A549 (cell line): ENCODE measurements at regions not wholly inside any gene's neighbourhood (a gene's known extent, or its start where the extent isn't known, plus 50 kb on each side); places are given as distances from the start of the nearest gene placed in this dataset.
A peak's percentile ranks its signal among the peaks of the same experiment; 100 is the strongest.

Experiments
- ATAC-seq, 2 experiments: fragments of 200-7000 bp in 1 of 2; fragments of >200 bp in 1 of 2; cut with Nextera tagmentation in 1 of 2; cut with Tn5 transposase in 1 of 2; 3 replicates each; pipeline versions ENCODE4 v1.8.0 to v1.9.1; 2018 to 2020; ENCODE audit warnings: mild to moderate bottlenecking in 1 of 2, moderate library complexity in 1 of 2
- CTCF ChIA-PET: fragments of 300-600 bp; sonication (Branson Sonifier 250); formaldehyde crosslinking; extraction: SDS; loops from one replicate; lab custom pipeline; 2021; ENCODE audit warnings: antibody characterized with exemption, inconsistent platforms; lab: Yijun Ruan, JAX
- POLR2A ChIA-PET: fragments of 350-600 bp; formaldehyde crosslinking; extraction: SDS; loops from one replicate; lab custom pipeline; 2021; ENCODE audit warnings: antibody characterized with exemption, inconsistent platforms; lab: Yijun Ruan, JAX
- DNase-seq, 2 experiments: peaks; one replicate each; pipeline versions ENCODE4 v3.0.0 to v3.0.0-alpha.2; 2011 to 2016; ENCODE audit warnings: low read depth in 1 of 2, low spot score in 1 of 2
- FAIRE-seq: peaks from 2 replicates; lab custom pipeline; 2011; peaks lifted over from hg19 to GRCh38; lab: Jason Lieb, UNC
- H3K27ac ChIP-seq, 2 experiments: fragments of >200 bp; sonication (Bioruptor Twin); formaldehyde crosslinking; 3 replicates each; pipeline ENCODE4 v1.5.1; 2016 to 2017
- H3K4me1 ChIP-seq: fragments of >200 bp; sonication (Bioruptor Twin); formaldehyde crosslinking; 3 replicates; pipeline ENCODE4 v1.6.1; 2016
- H3K4me2 ChIP-seq: fragments of >200 bp; sonication (Bioruptor Twin); formaldehyde crosslinking; 3 replicates; pipeline ENCODE4 v1.6.1; 2016
- H3K4me3 ChIP-seq: fragments of >200 bp; sonication (Bioruptor Twin); formaldehyde crosslinking; 3 replicates; pipeline ENCODE4 v1.5.1; 2016
- H3K9me3 ChIP-seq: fragments of >200 bp; sonication (Bioruptor Twin); formaldehyde crosslinking; 3 replicates; pipeline ENCODE4 v1.6.1; 2016
- CBX2 ChIP-seq: fragments of 200-600 bp; sonication (generic); IDR thresholded peaks from 2 replicates; pipeline ENCODE4 v1.6.1; 2016; ENCODE audit warnings: low read depth, mild to moderate bottlenecking, borderline replicate concordance
- CHD4 ChIP-seq: fragments of 200-600 bp; sonication (generic); IDR thresholded peaks from 2 replicates; pipeline ENCODE4 v1.6.1; 2016; ENCODE audit warnings: antibody characterized with exemption, mild to moderate bottlenecking, borderline replicate concordance
- EHF ChIP-seq: fragments of 250-450 bp; sonication (Bioruptor Pico); IDR thresholded peaks from 2 replicates; pipeline ENCODE4 v1.5.0; 2020; ENCODE audit warnings: mild to moderate bottlenecking
- EP300 ChIP-seq, 2 experiments: fragments of >200 bp; sonication (Bioruptor Twin); formaldehyde crosslinking; IDR thresholded peaks; 2 replicates in 1 of 2; 3 replicates in 1 of 2; pipeline ENCODE4 v1.6.1; 2016 to 2017
- FOSB ChIP-seq: fragments of 250-450 bp; sonication (Bioruptor Pico); IDR thresholded peaks from 2 replicates; pipeline ENCODE4 v1.5.0; 2020; ENCODE audit warnings: mild to moderate bottlenecking, moderate library complexity
- FOSL2 ChIP-seq, 2 experiments: fragments of 450-650 bp in 1 of 2; fragments of >200 bp in 1 of 2; sonication (Bioruptor Twin) in 1 of 2; formaldehyde crosslinking; IDR thresholded peaks; 2 replicates each; pipeline versions ENCODE4 v1.5.0 to v1.6.1; 2016 to 2020; ENCODE audit warnings: mild to moderate bottlenecking in 1 of 2, moderate library complexity in 1 of 2
- GATA3 ChIP-seq: IDR thresholded peaks from 2 replicates; pipeline ENCODE4 v1.6.1; 2012; ENCODE audit warnings: borderline replicate concordance
- HEYL ChIP-seq: fragments of 250-450 bp; sonication (Bioruptor Pico); IDR thresholded peaks from 2 replicates; pipeline ENCODE4 v1.8.0; 2021; ENCODE audit warnings: mild to moderate bottlenecking, moderate library complexity
- HOXA7 ChIP-seq: fragments of 250-450 bp; sonication (Bioruptor Pico); IDR thresholded peaks from 2 replicates; pipeline ENCODE4 v1.5.0; 2020; ENCODE audit warnings: mild to moderate bottlenecking, moderate library complexity
- HOXB13 ChIP-seq: fragments of 250-450 bp; sonication (Bioruptor Pico); IDR thresholded peaks from 2 replicates; pipeline ENCODE4 v1.5.0; 2020; ENCODE audit warnings: low read depth, mild to moderate bottlenecking, moderate library complexity
- JUN ChIP-seq, 2 experiments: fragments of >200 bp; sonication (Bioruptor Twin); formaldehyde crosslinking; IDR thresholded peaks; 2 replicates in 1 of 2; 3 replicates in 1 of 2; pipeline ENCODE4 v1.6.1; 2016 to 2017
- KDM5A ChIP-seq: fragments of 200-600 bp; sonication (generic); IDR thresholded peaks from 2 replicates; pipeline ENCODE4 v1.6.1; 2016; ENCODE audit warnings: antibody characterized with exemption, mild to moderate bottlenecking
- MAFK ChIP-seq: fragments of 450-650 bp; IDR thresholded peaks from 2 replicates; pipeline ENCODE4 v1.6.1; 2014; ENCODE audit not compliant: partially characterized antibody
- MYC ChIP-seq: IDR thresholded peaks from 2 replicates; pipeline ENCODE4 v1.6.1; 2012; ENCODE audit warnings: mild to moderate bottlenecking, inconsistent platforms, low read length, improper control_type of control experiment, borderline replicate concordance
- NFE2L2 ChIP-seq: fragments of 150-350 bp; conservative IDR thresholded peaks from 2 replicates; pipeline ENCODE4 v1.6.1; 2014; ENCODE audit warnings: low read length
- NR3C1 ChIP-seq: fragments of >200 bp; sonication (Bioruptor Twin); formaldehyde crosslinking; IDR thresholded peaks from 3 replicates; pipeline ENCODE4 v1.6.1; 2017
- RAD21 ChIP-seq, 2 experiments: fragments of >200 bp in 1 of 2; sonication (Bioruptor Twin) in 1 of 2; formaldehyde crosslinking in 1 of 2; IDR thresholded peaks in 1 of 2; conservative IDR thresholded peaks in 1 of 2; 2 replicates in 1 of 2; 3 replicates in 1 of 2; pipeline ENCODE4 v1.6.1; 2012 to 2018; ENCODE audit warnings: inconsistent platforms in 1 of 2
- RARB ChIP-seq: fragments of 250-450 bp; sonication (Bioruptor Pico); IDR thresholded peaks from 2 replicates; pipeline ENCODE4 v1.8.0; 2021; ENCODE audit warnings: mild to moderate bottlenecking, moderate library complexity
- RFX5 ChIP-seq: fragments of 450-650 bp; IDR thresholded peaks from 2 replicates; pipeline ENCODE4 v1.7.1; 2014; ENCODE audit warnings: antibody characterized with exemption, mild to moderate bottlenecking, moderate library complexity
- RNF2 ChIP-seq: fragments of 200-600 bp; sonication (generic); IDR thresholded peaks from 2 replicates; pipeline ENCODE4 v1.6.1; 2016; ENCODE audit warnings: low read depth, mild to moderate bottlenecking, antibody characterized with exemption, moderate library complexity, borderline replicate concordance
- SREBF2 ChIP-seq: fragments of 450-650 bp; IDR thresholded peaks from 2 replicates; pipeline ENCODE4 v1.6.1; 2014; ENCODE audit warnings: mild to moderate bottlenecking, moderate library complexity
- TFCP2L1 ChIP-seq: fragments of 250-450 bp; sonication (Bioruptor Pico); IDR thresholded peaks from 2 replicates; pipeline ENCODE4 v1.5.0; 2021; ENCODE audit warnings: mild to moderate bottlenecking
- TP53 ChIP-seq: fragments of 250-450 bp; sonication (Bioruptor Pico); IDR thresholded peaks from 2 replicates; pipeline ENCODE4 v1.5.0; 2021; ENCODE audit warnings: mild to moderate bottlenecking, moderate library complexity
- ZFP36 ChIP-seq: fragments of 450-650 bp; IDR thresholded peaks from 2 replicates; pipeline ENCODE4 v1.6.1; 2014; ENCODE audit warnings: borderline replicate concordance; ENCODE audit not compliant: partially characterized antibody
- ZSCAN20 ChIP-seq: fragments of 250-450 bp; sonication (Bioruptor Pico); IDR thresholded peaks from 2 replicates; pipeline ENCODE4 v1.8.0; 2022; ENCODE audit warnings: mild to moderate bottlenecking, moderate library complexity
- WGBS: methylation state at CpG from one replicate; pipeline ENCODE4 v1.1.6; 2017; ENCODE audit errors: missing lambda C conversion rate; 5-methylcytosine and 5-hydroxymethylcytosine counted together
- TF ChIP-seq, protein P1 (sequence below): fragments of >200 bp; sonication (Bioruptor Twin); formaldehyde crosslinking; IDR thresholded peaks from 2 replicates; pipeline ENCODE4 v1.6.1; 2016
- TF ChIP-seq, protein P2 (sequence below): IDR thresholded peaks from 2 replicates; pipeline ENCODE4 v1.6.1; 2012

DNA sequence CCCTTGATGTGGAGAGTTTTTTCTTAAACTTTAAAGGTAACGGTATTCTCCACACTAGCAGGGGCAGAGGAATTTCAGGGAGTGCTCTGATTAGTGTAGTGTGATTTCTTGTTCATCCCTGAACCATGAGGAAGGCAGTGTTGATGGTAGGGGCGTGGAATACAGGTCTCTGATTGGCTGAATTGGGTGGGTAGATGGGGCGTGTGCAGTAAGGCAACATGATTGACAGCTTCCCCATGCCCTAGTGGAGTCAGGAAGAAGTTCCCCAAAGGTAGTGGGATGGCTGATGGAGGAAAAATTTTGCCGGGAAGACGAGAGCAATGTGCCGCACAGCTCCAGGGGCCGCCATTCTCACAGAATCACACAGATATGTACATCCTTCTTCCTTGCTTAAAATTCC is 97.4 kb upstream of the SALL4 start:
- TF ChIP-seq, protein P1, sequence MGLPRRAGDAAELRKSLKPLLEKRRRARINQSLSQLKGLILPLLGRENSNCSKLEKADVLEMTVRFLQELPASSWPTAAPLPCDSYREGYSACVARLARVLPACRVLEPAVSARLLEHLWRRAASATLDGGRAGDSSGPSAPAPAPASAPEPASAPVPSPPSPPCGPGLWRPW = no peak
- no peak for TF ChIP-seq GATA3
- no peak for TF ChIP-seq SREBF2
- TF ChIP-seq RAD21 (conservative IDR thresholded peaks at IDR 0.05 in 1 of 2, IDR thresholded peaks at IDR 0.05 in 1 of 2) = no peak
- no peak for TF ChIP-seq RFX5
- TF ChIP-seq, protein P2, sequence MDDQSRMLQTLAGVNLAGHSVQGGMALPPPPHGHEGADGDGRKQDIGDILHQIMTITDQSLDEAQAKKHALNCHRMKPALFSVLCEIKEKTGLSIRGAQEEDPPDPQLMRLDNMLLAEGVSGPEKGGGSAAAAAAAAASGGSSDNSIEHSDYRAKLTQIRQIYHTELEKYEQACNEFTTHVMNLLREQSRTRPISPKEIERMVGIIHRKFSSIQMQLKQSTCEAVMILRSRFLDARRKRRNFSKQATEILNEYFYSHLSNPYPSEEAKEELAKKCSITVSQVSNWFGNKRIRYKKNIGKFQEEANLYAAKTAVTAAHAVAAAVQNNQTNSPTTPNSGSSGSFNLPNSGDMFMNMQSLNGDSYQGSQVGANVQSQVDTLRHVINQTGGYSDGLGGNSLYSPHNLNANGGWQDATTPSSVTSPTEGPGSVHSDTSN = no peak
- no peak for TF ChIP-seq CHD4
- no peak for TF ChIP-seq FOSB (CRISPR knock-in tag)
- TF ChIP-seq RNF2 = no peak
- no peak for TF ChIP-seq HOXA7
- no peak for TF ChIP-seq EHF (CRISPR knock-in tag)
- TF ChIP-seq EP300 (IDR thresholded peaks at IDR 0.05) = no peak
- TF ChIP-seq MAFK = no peak
- no peak for TF ChIP-seq RARB (CRISPR knock-in tag)
- no peak for TF ChIP-seq HOXB13 (CRISPR knock-in tag)
- no peak for TF ChIP-seq JUN (IDR thresholded peaks at IDR 0.05)
- TF ChIP-seq FOSL2 (IDR thresholded peaks at IDR 0.05) = no peak
- TF ChIP-seq FOSL2 (CRISPR knock-in tag; IDR thresholded peaks at IDR 0.05) = no peak
- Histone ChIP-seq H3K27ac (no peak overlapping the region), H3K4me3 (no peak overlapping the region), H3K9me3 (no peaks in the 10 kb centered on the region), H3K4me1 (peaks cover 8% of the 10 kb centered on the region), H3K4me2 (no peak overlapping the region)
- FAIRE-seq (no peak), ATAC-seq (peak; percentile 43 to 71; a peak in 3 of 6 replicates), DNase-seq (peak; percentile 13 to 43)
- 87% methylated on average over 7 of the region's 7 CpGs for WGBS
- ChIA-PET CTCF (interaction anchor here (1.2 kb wide), 1 partner anchor 112 kb away, joined by 3 read pairs; no protein-coding TSS in a partner anchor), POLR2A (no interaction called here)

DNA sequence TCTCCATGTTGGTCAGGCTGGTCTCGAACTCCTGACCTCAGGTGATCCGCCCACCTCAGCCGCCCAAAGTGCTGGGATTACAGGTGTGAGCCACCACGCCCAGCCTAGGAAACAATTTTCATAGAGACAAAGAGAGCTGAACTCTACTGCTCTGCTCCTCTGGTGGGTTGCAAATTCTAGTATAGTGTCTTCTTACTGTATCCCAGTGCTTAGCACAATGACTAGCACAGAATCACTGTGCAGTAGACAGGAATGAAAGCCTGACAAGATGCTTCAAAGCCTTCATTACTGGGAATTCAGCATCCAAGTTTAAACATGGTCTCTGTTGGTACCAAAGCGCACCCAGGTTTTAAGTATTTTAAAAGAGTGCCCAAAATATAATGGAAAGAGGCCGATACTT is 96.5 kb upstream of the SALL4 start:
- DNase-seq (no peak), ATAC-seq (no peak), FAIRE-seq (no peak)
- WGBS = 84% methylated on average over 6 of the region's 6 CpGs
- Histone ChIP-seq H3K4me3 (no peak overlapping the region), H3K27ac (no peak overlapping the region), H3K9me3 (no peaks in the 10 kb centered on the region), H3K4me2 (no peak overlapping the region), H3K4me1 (peaks cover 10% of the 10 kb centered on the region)
- no peak for TF ChIP-seq KDM5A
- no peak for TF ChIP-seq TFCP2L1 (CRISPR knock-in tag)
- no peak for TF ChIP-seq HEYL
- no peak for TF ChIP-seq MYC
- no peak for TF ChIP-seq ZFP36
- TF ChIP-seq SREBF2 = no peak
- no peak for TF ChIP-seq NR3C1
- TF ChIP-seq RARB (CRISPR knock-in tag) = no peak
- TF ChIP-seq CBX2 = no peak
- TF ChIP-seq TP53 (CRISPR knock-in tag) = no peak
- TF ChIP-seq NFE2L2 = no peak
- no peak for TF ChIP-seq ZSCAN20
- no peak for TF ChIP-seq RFX5
- ChIA-PET CTCF (interaction anchor here (0.9 kb wide), 1 partner anchor 26 kb away, joined by 3 read pairs; no protein-coding TSS in a partner anchor), POLR2A (no interaction called here)
